ENCODE measurements at regions not wholly inside any gene's neighbourhood (a gene's known extent, or its start where the extent isn't known, plus 50 kb on each side); places are given as distances from the start of the nearest gene placed in this dataset.

DNA sequence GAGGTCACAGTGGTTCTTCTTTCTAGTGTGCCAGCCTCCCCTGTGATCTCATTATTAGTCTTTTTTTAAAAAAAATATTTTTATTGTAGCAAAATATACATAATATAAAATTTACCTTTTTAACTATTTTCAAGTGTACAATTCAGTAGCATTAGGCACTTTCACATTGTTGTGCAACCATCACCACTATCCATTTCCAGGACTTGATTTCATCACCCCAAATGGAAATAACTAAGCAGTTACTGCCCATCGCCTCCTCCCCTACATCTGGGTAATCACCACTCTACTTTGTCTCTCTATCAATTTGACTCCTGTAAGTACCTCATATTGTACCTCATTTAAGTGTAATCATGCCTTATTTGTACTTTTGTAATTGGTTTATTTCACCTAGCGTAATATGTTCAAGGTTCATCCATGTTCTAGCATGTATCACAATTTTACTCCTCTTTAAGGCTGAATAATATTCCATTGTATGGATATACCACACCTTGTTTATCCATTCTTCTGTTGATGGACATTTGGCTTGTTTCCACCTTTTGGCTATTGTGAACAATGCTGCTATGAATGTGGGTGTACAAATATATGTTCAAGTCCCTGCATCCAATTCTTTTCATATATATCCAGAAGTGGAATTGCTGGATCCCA lies 68.6 kb upstream of the FYN start:
- H3K4me3 ChIP-seq, result no peak overlapping the region
- no peaks in the 10 kb centered on the region for H3K79me2 ChIP-seq (replicated peaks; ENCODE audit: insufficient read depth)
- TF ChIP-seq ZNF114 (CRISPR knock-in tag; IDR thresholded peaks at IDR 0.05) (no peak), EZH2 (IDR thresholded peaks at IDR 0.05; ENCODE audit: low read depth, unreplicated experiment) (no peak), STAT1 (IDR thresholded peaks at IDR 0.05; ENCODE audit: unreplicated experiment) (no peak), ZNF331 (CRISPR knock-in tag; IDR thresholded peaks at IDR 0.05; ENCODE audit: low read depth) (no peak), NANOG (IDR thresholded peaks at IDR 0.05; ENCODE audit: borderline replicate concordance) (no peak), EZH2phosphoT487 (IDR thresholded peaks at IDR 0.05; ENCODE audit: unreplicated experiment) (no peak), CREB1 (CRISPR knock-in tag; IDR thresholded peaks at IDR 0.05; ENCODE audit: low read depth) (no peak), JUNB (IDR thresholded peaks at IDR 0.05; ENCODE audit: unreplicated experiment) (no peak), POLR2AphosphoS5 (IDR thresholded peaks at IDR 0.05; ENCODE audit: low read depth) (no peak)
- TF ChIP-seq, protein P1, sequence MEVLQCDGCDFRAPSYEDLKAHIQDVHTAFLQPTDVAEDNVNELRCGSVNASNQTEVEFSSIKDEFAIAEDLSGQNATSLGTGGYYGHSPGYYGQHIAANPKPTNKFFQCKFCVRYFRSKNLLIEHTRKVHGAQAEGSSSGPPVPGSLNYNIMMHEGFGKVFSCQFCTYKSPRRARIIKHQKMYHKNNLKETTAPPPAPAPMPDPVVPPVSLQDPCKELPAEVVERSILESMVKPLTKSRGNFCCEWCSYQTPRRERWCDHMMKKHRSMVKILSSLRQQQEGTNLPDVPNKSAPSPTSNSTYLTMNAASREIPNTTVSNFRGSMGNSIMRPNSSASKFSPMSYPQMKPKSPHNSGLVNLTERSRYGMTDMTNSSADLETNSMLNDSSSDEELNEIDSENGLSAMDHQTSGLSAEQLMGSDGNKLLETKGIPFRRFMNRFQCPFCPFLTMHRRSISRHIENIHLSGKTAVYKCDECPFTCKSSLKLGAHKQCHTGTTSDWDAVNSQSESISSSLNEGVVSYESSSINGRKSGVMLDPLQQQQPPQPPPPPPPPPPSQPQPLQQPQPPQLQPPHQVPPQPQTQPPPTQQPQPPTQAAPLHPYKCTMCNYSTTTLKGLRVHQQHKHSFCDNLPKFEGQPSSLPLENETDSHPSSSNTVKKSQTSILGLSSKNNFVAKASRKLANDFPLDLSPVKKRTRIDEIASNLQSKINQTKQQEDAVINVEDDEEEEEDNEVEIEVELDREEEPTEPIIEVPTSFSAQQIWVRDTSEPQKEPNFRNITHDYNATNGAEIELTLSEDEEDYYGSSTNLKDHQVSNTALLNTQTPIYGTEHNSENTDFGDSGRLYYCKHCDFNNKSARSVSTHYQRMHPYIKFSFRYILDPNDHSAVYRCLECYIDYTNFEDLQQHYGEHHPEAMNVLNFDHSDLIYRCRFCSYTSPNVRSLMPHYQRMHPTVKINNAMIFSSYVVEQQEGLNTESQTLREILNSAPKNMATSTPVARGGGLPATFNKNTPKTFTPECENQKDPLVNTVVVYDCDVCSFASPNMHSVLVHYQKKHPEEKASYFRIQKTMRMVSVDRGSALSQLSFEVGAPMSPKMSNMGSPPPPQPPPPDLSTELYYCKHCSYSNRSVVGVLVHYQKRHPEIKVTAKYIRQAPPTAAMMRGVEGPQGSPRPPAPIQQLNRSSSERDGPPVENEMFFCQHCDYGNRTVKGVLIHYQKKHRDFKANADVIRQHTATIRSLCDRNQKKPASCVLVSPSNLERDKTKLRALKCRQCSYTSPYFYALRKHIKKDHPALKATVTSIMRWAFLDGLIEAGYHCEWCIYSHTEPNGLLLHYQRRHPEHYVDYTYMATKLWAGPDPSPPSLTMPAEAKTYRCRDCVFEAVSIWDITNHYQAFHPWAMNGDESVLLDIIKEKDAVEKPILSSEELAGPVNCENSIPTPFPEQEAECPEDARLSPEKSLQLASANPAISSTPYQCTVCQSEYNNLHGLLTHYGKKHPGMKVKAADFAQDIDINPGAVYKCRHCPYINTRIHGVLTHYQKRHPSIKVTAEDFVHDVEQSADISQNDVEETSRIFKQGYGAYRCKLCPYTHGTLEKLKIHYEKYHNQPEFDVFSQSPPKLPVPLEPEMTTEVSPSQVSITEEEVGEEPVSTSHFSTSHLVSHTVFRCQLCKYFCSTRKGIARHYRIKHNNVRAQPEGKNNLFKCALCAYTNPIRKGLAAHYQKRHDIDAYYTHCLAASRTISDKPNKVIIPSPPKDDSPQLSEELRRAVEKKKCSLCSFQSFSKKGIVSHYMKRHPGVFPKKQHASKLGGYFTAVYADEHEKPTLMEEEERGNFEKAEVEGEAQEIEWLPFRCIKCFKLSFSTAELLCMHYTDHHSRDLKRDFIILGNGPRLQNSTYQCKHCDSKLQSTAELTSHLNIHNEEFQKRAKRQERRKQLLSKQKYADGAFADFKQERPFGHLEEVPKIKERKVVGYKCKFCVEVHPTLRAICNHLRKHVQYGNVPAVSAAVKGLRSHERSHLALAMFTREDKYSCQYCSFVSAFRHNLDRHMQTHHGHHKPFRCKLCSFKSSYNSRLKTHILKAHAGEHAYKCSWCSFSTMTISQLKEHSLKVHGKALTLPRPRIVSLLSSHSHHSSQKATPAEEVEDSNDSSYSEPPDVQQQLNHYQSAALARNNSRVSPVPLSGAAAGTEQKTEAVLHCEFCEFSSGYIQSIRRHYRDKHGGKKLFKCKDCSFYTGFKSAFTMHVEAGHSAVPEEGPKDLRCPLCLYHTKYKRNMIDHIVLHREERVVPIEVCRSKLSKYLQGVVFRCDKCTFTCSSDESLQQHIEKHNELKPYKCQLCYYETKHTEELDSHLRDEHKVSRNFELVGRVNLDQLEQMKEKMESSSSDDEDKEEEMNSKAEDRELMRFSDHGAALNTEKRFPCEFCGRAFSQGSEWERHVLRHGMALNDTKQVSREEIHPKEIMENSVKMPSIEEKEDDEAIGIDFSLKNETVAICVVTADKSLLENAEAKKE (CRISPR knock-in tag; IDR thresholded peaks at IDR 0.05), result no peak
- TF ChIP-seq, protein P2, sequence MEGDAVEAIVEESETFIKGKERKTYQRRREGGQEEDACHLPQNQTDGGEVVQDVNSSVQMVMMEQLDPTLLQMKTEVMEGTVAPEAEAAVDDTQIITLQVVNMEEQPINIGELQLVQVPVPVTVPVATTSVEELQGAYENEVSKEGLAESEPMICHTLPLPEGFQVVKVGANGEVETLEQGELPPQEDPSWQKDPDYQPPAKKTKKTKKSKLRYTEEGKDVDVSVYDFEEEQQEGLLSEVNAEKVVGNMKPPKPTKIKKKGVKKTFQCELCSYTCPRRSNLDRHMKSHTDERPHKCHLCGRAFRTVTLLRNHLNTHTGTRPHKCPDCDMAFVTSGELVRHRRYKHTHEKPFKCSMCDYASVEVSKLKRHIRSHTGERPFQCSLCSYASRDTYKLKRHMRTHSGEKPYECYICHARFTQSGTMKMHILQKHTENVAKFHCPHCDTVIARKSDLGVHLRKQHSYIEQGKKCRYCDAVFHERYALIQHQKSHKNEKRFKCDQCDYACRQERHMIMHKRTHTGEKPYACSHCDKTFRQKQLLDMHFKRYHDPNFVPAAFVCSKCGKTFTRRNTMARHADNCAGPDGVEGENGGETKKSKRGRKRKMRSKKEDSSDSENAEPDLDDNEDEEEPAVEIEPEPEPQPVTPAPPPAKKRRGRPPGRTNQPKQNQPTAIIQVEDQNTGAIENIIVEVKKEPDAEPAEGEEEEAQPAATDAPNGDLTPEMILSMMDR (conservative IDR thresholded peaks at IDR 0.05; ENCODE audit: low read depth in 2 of 2), result no peak
- TF ChIP-seq, protein P3, sequence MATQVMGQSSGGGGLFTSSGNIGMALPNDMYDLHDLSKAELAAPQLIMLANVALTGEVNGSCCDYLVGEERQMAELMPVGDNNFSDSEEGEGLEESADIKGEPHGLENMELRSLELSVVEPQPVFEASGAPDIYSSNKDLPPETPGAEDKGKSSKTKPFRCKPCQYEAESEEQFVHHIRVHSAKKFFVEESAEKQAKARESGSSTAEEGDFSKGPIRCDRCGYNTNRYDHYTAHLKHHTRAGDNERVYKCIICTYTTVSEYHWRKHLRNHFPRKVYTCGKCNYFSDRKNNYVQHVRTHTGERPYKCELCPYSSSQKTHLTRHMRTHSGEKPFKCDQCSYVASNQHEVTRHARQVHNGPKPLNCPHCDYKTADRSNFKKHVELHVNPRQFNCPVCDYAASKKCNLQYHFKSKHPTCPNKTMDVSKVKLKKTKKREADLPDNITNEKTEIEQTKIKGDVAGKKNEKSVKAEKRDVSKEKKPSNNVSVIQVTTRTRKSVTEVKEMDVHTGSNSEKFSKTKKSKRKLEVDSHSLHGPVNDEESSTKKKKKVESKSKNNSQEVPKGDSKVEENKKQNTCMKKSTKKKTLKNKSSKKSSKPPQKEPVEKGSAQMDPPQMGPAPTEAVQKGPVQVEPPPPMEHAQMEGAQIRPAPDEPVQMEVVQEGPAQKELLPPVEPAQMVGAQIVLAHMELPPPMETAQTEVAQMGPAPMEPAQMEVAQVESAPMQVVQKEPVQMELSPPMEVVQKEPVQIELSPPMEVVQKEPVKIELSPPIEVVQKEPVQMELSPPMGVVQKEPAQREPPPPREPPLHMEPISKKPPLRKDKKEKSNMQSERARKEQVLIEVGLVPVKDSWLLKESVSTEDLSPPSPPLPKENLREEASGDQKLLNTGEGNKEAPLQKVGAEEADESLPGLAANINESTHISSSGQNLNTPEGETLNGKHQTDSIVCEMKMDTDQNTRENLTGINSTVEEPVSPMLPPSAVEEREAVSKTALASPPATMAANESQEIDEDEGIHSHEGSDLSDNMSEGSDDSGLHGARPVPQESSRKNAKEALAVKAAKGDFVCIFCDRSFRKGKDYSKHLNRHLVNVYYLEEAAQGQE (IDR thresholded peaks at IDR 0.05; ENCODE audit: unreplicated experiment), result no peak
- TF ChIP-seq, protein P4, sequence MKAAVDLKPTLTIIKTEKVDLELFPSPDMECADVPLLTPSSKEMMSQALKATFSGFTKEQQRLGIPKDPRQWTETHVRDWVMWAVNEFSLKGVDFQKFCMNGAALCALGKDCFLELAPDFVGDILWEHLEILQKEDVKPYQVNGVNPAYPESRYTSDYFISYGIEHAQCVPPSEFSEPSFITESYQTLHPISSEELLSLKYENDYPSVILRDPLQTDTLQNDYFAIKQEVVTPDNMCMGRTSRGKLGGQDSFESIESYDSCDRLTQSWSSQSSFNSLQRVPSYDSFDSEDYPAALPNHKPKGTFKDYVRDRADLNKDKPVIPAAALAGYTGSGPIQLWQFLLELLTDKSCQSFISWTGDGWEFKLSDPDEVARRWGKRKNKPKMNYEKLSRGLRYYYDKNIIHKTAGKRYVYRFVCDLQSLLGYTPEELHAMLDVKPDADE (IDR thresholded peaks at IDR 0.05), result no peak
- Mint-ChIP-seq H3K4me3 (no peak overlapping the region), H3K27me3 (ENCODE audit: insufficient read depth, low read depth, poor library complexity) (peaks cover 3% of the 10 kb centered on the region), H3K9me3 (peaks cover 3% of the 10 kb centered on the region; the same call in 2 of the 3 replicates), H3K36me3 (ENCODE audit: low read depth) (peaks cover 4% of the 10 kb centered on the region; the same call in 2 of the 3 replicates), H3K4me1 (peaks cover 5% of the 10 kb centered on the region; the same call in 2 of the 3 replicates), H3K27ac (no peak overlapping the region)
- H3F3A ChIP-seq (replicated peaks; ENCODE audit: low read depth), result no peaks in the 10 kb centered on the region
- H3K4me2 ChIP-seq, result no peak overlapping the region
- H3K36me3 ChIP-seq (ENCODE audit: insufficient read depth), result 0 out of 2 replicates have a peak, but pooled peaks cover 3% of the 10 kb centered on the region
- H3K4me1 ChIP-seq (ENCODE audit: insufficient read depth), result 0 out of 2 replicates have a peak, but pooled peaks cover 5% of the 10 kb centered on the region
- ATAC-seq (no peak), DNase-seq (ENCODE audit: low spot score) (no peak)
- peaks cover 9% of the 10 kb centered on the region; the same call in 1 of the 2 replicates for H3K9me2 ChIP-seq (ENCODE audit: insufficient read depth)
- no peaks in the 10 kb centered on the region for H4K20me1 ChIP-seq (replicated peaks; ENCODE audit: insufficient read depth)
- no peak overlapping the region for H3K27ac ChIP-seq (ENCODE audit: low read depth)
- H2AFZ ChIP-seq, result no peak overlapping the region
- no peaks in the 10 kb centered on the region for H3K27me3 ChIP-seq (ENCODE audit: insufficient read depth)

All from GM23338 (cell line).